Stimulated activated CD8-positive, alpha-beta memory T cell treated with anti-CD3 and anti-CD28 coated beads, Interleukin-2, amount 100 ng/mL, for 1 hour (primary cell): ENCODE measurements at regions not wholly inside any gene's neighbourhood (a gene's known extent, or its start where the extent isn't known, plus 50 kb on each side); places are given as distances from the start of the nearest gene placed in this dataset.
"Not testable (repeated sequence)": the region's sequence is repeated elsewhere in the genome, so short reads cannot be mapped to it uniquely, and the experiment has no call there.

ENCODE experiments used
- DNase-seq, 2 donors: peaks; one replicate each; pipeline ENCODE4 v3.0.0-alpha.2; 2020; ENCODE audit warnings: low read depth in 2 of 2

GRCh38 chr7:149565096-149565382 is 67.4 kb upstream of the ZNF746 start:
- no peak for DNase-seq

- no peak for DNase-seq
Measured at GRCh38 chr7:149564340-149565095, 66.9 kb upstream of the ZNF746 start.

- no peak for DNase-seq
Measured at GRCh38 chr7:149562602-149563001, 65.0 kb upstream of the ZNF746 start.

- no peak for DNase-seq
Measured at GRCh38 chr7:149561072-149561471, 63.5 kb upstream of the ZNF746 start.

- no peak for DNase-seq
Measured at GRCh38 chr7:149559711-149560110, 62.1 kb upstream of the ZNF746 start.

- DNase-seq, result no peak
Measured at GRCh38 chr7:149558149-149558861, 60.7 kb upstream of the ZNF746 start.

GRCh38 chr7:149556525-149556924 is 58.9 kb upstream of the ZNF746 start:
- DNase-seq, result not testable (repeated sequence)

GRCh38 chr7:149554821-149555220 is 57.2 kb upstream of the ZNF746 start:
- DNase-seq, result not testable (repeated sequence)

- DNase-seq, result not testable (repeated sequence)
Measured at GRCh38 chr7:149553991-149554390, 56.4 kb upstream of the ZNF746 start.

- DNase-seq, result no peak
Measured at GRCh38 chr7:149552799-149553198, 55.2 kb upstream of the ZNF746 start.
